ENCODE measurements at regions not wholly inside any gene's neighbourhood (a gene's known extent, or its start where the extent isn't known, plus 50 kb on each side); places are given as distances from the start of the nearest gene placed in this dataset.

GRCh38 chr12:40632933-40633332 lies 59.3 kb upstream of the CNTN1 start:
- TF ChIP-seq POLR2A (IDR thresholded peaks at IDR 0.05; ENCODE audit: extremely low read depth, insufficient read length) (no peak), CTCF (IDR thresholded peaks at IDR 0.05; ENCODE audit: low read depth, low read length) (no peak), MAX (IDR thresholded peaks at IDR 0.05; ENCODE audit: low read depth, low read length) (no peak), MYC (IDR thresholded peaks at IDR 0.05; ENCODE audit: low read depth, low read length) (no peak)
- no peak for DNase-seq (ENCODE audit: low read depth)
- H3K4me3 ChIP-seq (ENCODE audit: low read depth, low read length): no peak overlapping the region

GRCh38 chr12:40634517-40635131 lies 57.6 kb upstream of the CNTN1 start:
- TF ChIP-seq POLR2A (IDR thresholded peaks at IDR 0.05; ENCODE audit: extremely low read depth, insufficient read length): no peak
- TF ChIP-seq MAX (IDR thresholded peaks at IDR 0.05; ENCODE audit: low read depth, low read length): no peak
- no peak for TF ChIP-seq MYC (IDR thresholded peaks at IDR 0.05; ENCODE audit: low read depth, low read length)
- H3K4me3 ChIP-seq (ENCODE audit: low read depth, low read length): no peak overlapping the region
- DNase-seq (ENCODE audit: low read depth): no peak

GRCh38 chr12:40635141-40635731 lies 57.0 kb upstream of the CNTN1 start:
- no peak overlapping the region for H3K4me3 ChIP-seq (ENCODE audit: low read depth, low read length)
- DNase-seq (ENCODE audit: low read depth): no peak

More at GRCh38 chr12:40635141-40635731, 57.0 kb upstream of the CNTN1 start:
- TF ChIP-seq MAX (IDR thresholded peaks at IDR 0.05; ENCODE audit: low read depth, low read length): no peak
- no peak for TF ChIP-seq POLR2A (IDR thresholded peaks at IDR 0.05; ENCODE audit: extremely low read depth, insufficient read length)
- TF ChIP-seq CTCF (IDR thresholded peaks at IDR 0.05; ENCODE audit: low read depth, low read length): no peak
- TF ChIP-seq MYC (IDR thresholded peaks at IDR 0.05; ENCODE audit: low read depth, low read length): no peak
